Liver (tissue), 8 donors: ENCODE measurements at regions not wholly inside any gene's neighbourhood (a gene's known extent, or its start where the extent isn't known, plus 50 kb on each side); places are given as distances from the start of the nearest gene placed in this dataset.

Experiments
- DNase-seq: peaks from one replicate; pipeline ENCODE4 v3.0.0-alpha.2; 2017; ENCODE audit warnings: low spot score
- H3K27ac ChIP-seq, 2 donors: one replicate each; pipeline ENCODE4 v1.7.0; 2013; ENCODE audit warnings: inconsistent platforms in 2 of 2, low read length in 2 of 2, control low read depth in 1 of 2, low read depth in 1 of 2, mild to moderate bottlenecking in 1 of 2
- H3K27me3 ChIP-seq, 4 donors: one replicate each; pipeline versions ENCODE4 v1.6.1 to v1.7.0; 2013; ENCODE audit warnings: low read length in 3 of 4, inconsistent platforms in 1 of 4, mild to moderate bottlenecking in 1 of 4, moderate library complexity in 1 of 4; ENCODE audit not compliant: control insufficient read depth in 4 of 4, insufficient read depth in 4 of 4
- H3K36me3 ChIP-seq, 4 donors: one replicate each; pipeline versions ENCODE4 v1.6.1 to v1.7.0; 2013; ENCODE audit warnings: low read length in 3 of 4, mild to moderate bottlenecking in 3 of 4, low read depth in 1 of 4, moderate library complexity in 1 of 4; ENCODE audit not compliant: control insufficient read depth in 4 of 4, insufficient read depth in 3 of 4
- H3K4me1 ChIP-seq, 4 donors: one replicate each; pipeline versions ENCODE4 v1.6.1 to v1.7.0; 2013; ENCODE audit warnings: low read length in 3 of 4, mild to moderate bottlenecking in 3 of 4, moderate library complexity in 1 of 4; ENCODE audit not compliant: control insufficient read depth in 4 of 4, insufficient read depth in 4 of 4
- H3K4me3 ChIP-seq, 3 donors: one replicate each; pipeline versions ENCODE4 v1.6.1 to v1.7.0; 2013; ENCODE audit warnings: low read length in 3 of 3, control low read depth in 1 of 3, low read depth in 1 of 3, mild to moderate bottlenecking in 1 of 3
- H3K9ac ChIP-seq, 2 donors: one replicate each; pipeline ENCODE4 v1.7.0; 2013; ENCODE audit warnings: low read length in 2 of 2, mild to moderate bottlenecking in 2 of 2, moderate library complexity in 2 of 2, control low read depth in 1 of 2, low read depth in 1 of 2
- H3K9me3 ChIP-seq, 4 donors: one replicate each; pipeline versions ENCODE4 v1.6.1 to v1.7.0; 2013; ENCODE audit warnings: low read length in 3 of 4; ENCODE audit not compliant: control insufficient read depth in 4 of 4
- ATF3 ChIP-seq: IDR thresholded peaks from 2 replicates; pipeline ENCODE4 v1.6.1; 2016; ENCODE audit warnings: antibody characterized with exemption
- CTCF ChIP-seq: fragments of 150-350 bp; IDR thresholded peaks from 2 replicates; pipeline ENCODE4 v1.5.1; 2017; ENCODE audit warnings: improper control_type of control experiment, low read depth, low read length; ENCODE audit not compliant: missing input control
- EGR1 ChIP-seq, 2 donors: IDR thresholded peaks; 2 replicates each; pipeline ENCODE4 v1.6.1; 2016 to 2018; ENCODE audit warnings: antibody characterized with exemption in 2 of 2, low read depth in 2 of 2
- FOXA1 ChIP-seq: IDR thresholded peaks from 2 replicates; pipeline ENCODE4 v1.6.1; 2016; ENCODE audit warnings: antibody characterized with exemption
- FOXA2 ChIP-seq: IDR thresholded peaks from 2 replicates; pipeline ENCODE4 v1.6.1; 2016; ENCODE audit warnings: antibody characterized with exemption
- GABPA ChIP-seq, 2 donors: IDR thresholded peaks in 1 of 2; conservative IDR thresholded peaks in 1 of 2; 2 replicates each; pipeline ENCODE4 v1.6.1; 2016; ENCODE audit warnings: antibody characterized with exemption in 2 of 2, mild to moderate bottlenecking in 1 of 2, moderate library complexity in 1 of 2
- HNF4A ChIP-seq, 2 donors: conservative IDR thresholded peaks; 2 replicates each; pipeline ENCODE4 v1.6.1; 2016; ENCODE audit warnings: antibody characterized with exemption in 2 of 2, mild to moderate bottlenecking in 2 of 2
- HNF4G ChIP-seq: IDR thresholded peaks from 2 replicates; pipeline ENCODE4 v1.6.1; 2016; ENCODE audit warnings: antibody characterized with exemption
- JUND ChIP-seq, 2 donors: IDR thresholded peaks; 2 replicates each; pipeline ENCODE4 v1.6.1; 2016; ENCODE audit warnings: antibody characterized with exemption in 2 of 2
- MAX ChIP-seq: IDR thresholded peaks from 2 replicates; pipeline ENCODE4 v1.6.1; 2016; ENCODE audit warnings: antibody characterized with exemption
- NR2F2 ChIP-seq: IDR thresholded peaks from 2 replicates; pipeline ENCODE4 v1.6.1; 2016; ENCODE audit warnings: antibody characterized with exemption
- RAD21 ChIP-seq, 2 donors: IDR thresholded peaks; 2 replicates each; pipeline ENCODE4 v1.6.1; 2016; ENCODE audit warnings: antibody characterized with exemption in 2 of 2, mild to moderate bottlenecking in 2 of 2
- REST ChIP-seq: IDR thresholded peaks from 2 replicates; pipeline ENCODE4 v1.6.1; 2016; ENCODE audit warnings: antibody characterized with exemption, mild to moderate bottlenecking
- RXRA ChIP-seq, 2 donors: IDR thresholded peaks; 2 replicates each; pipeline ENCODE4 v1.6.1; 2017 to 2018; ENCODE audit warnings: antibody characterized with exemption in 2 of 2, mild to moderate bottlenecking in 1 of 2
- SP1 ChIP-seq: IDR thresholded peaks from 2 replicates; pipeline ENCODE4 v1.6.1; 2018; ENCODE audit warnings: antibody characterized with exemption, mild to moderate bottlenecking
- TAF1 ChIP-seq: conservative IDR thresholded peaks from 2 replicates; pipeline ENCODE4 v1.6.1; 2016; ENCODE audit warnings: antibody characterized with exemption, mild to moderate bottlenecking
- YY1 ChIP-seq: IDR thresholded peaks from 2 replicates; pipeline ENCODE4 v1.6.1; 2016; ENCODE audit warnings: antibody characterized with exemption, mild to moderate bottlenecking
- ZBTB33 ChIP-seq: IDR thresholded peaks from 2 replicates; pipeline ENCODE4 v1.6.1; 2016; ENCODE audit warnings: antibody characterized with exemption
- WGBS: extraction: QIAGEN DNeasy Blood & Tissue Kit; methylation state at CpG from one replicate; pipeline ENCODE4 v1.1.7; 2013; 5-methylcytosine and 5-hydroxymethylcytosine counted together
- donor health status: healthy.
- donor health status: healthy.
- donor health status: healthy.
- donor health status: healthy.
- donor health status: healthy.

- no peaks in the 10 kb centered on the region for H3K36me3 ChIP-seq
- DNase-seq = no peak
- 38% methylated on average over 7 of the region's 7 CpGs for WGBS
Observed at GRCh38 chr16:26614237-26614841, 452.4 kb upstream of the C16orf82 start.

GRCh38 chr16:26623442-26623841, 443.3 kb upstream of the C16orf82 start:
- no peak overlapping the region for H3K27ac ChIP-seq
- no peak for DNase-seq
- peaks cover 0 to 5% (median 0%) of the 10 kb centered on the region in 4 donors for H3K27me3 ChIP-seq
- TF ChIP-seq YY1 (no peak), ATF3 (no peak), REST (no peak), RXRA (IDR thresholded peaks at IDR 0.05) (no peak), HNF4A (conservative IDR thresholded peaks at IDR 0.05) (no peak), CTCF (no peak), FOXA1 (no peak), RAD21 (IDR thresholded peaks at IDR 0.05) (no peak), HNF4G (no peak), NR2F2 (no peak), ZBTB33 (no peak), EGR1 (IDR thresholded peaks at IDR 0.05; ENCODE audit: low read depth in 2 of 2) (no peak), FOXA2 (no peak), MAX (no peak), SP1 (no peak), GABPA (IDR thresholded peaks at IDR 0.05 in 1 of 2, conservative IDR thresholded peaks at IDR 0.05 in 1 of 2) (no peak), TAF1 (no peak), JUND (IDR thresholded peaks at IDR 0.05) (no peak)
- 73% methylated on average over 2 of the region's 2 CpGs for WGBS
- no peak overlapping the region for H3K9ac ChIP-seq
- no peaks in the 10 kb centered on the region for H3K36me3 ChIP-seq
- H3K4me1 ChIP-seq = no peaks in the 10 kb centered on the region
- H3K4me3 ChIP-seq = no peak overlapping the region
- H3K9me3 ChIP-seq = no peaks in the 10 kb centered on the region

More at GRCh38 chr16:26614237-26614841, 452.4 kb upstream of the C16orf82 start:
- Histone ChIP-seq H3K4me1 (no peaks in the 10 kb centered on the region), H3K27ac (no peak overlapping the region), H3K9ac (no peak overlapping the region), H3K9me3 (no peaks in the 10 kb centered on the region), H3K27me3 (peaks cover 0 to 7% (median 0%) of the 10 kb centered on the region in 4 donors), H3K4me3 (no peak overlapping the region)
- TF ChIP-seq ATF3 = no peak
